ENCODE measurements at regions not wholly inside any gene's neighbourhood (a gene's known extent, or its start where the extent isn't known, plus 50 kb on each side); places are given as distances from the start of the nearest gene placed in this dataset.

DNA sequence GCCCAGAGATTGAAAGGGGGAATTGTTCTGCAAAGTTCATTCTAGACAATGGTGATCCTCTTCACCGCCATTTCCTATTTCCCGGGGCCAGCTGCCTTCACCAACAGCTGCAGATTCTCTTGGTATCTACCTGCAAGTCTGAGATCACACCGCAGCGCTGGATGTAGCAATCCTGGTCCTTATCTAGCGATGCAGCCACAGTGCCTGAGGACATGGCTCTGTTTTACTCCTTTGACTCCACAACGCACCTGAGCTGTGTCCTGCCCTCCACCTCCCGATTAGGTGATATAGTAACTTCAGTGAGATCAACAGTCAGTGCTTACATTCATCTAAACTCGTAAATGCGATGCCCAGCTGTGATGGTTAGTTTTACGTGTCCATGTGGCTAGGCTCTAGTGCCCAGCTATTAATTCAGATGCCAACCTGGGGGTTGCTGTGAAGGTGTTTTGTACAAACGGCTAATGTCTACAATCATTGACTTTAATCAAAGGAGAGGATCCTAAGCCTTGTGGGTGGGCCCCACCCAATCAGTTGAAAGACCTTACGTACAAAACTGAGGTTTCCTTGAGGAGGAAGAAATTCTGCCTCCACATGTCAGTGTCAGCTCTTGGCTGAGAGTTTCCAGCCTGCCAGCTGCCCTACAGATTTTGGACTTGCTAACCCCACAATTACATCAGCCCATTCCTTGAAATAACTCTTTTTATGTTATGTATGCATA is 189.8 kb downstream of the SH3BP4 start:
- DNase-seq (ENCODE audit: low read depth in 2 of 2): no peak

DNA sequence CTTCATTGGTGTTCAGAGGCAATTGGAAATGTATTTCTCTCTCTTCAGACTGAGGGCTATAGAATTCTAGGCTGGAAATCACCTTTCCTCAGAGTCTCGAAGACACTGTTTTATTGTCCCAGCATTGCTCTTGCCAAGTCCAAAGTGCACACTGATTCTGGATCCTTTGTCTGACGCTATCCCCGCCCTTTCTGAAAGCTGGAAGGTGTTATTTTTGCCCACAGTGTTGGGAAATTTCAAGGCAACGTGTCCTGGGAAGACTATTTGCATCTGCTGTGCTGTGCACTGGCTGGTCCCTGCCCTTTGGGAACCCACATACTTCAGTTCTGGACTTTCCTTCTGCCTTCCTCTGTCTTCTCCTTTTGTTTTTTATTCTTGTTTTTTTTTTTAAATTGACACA is 190.8 kb downstream of the SH3BP4 start:
- DNase-seq (ENCODE audit: low read depth in 2 of 2): no peak

DNA sequence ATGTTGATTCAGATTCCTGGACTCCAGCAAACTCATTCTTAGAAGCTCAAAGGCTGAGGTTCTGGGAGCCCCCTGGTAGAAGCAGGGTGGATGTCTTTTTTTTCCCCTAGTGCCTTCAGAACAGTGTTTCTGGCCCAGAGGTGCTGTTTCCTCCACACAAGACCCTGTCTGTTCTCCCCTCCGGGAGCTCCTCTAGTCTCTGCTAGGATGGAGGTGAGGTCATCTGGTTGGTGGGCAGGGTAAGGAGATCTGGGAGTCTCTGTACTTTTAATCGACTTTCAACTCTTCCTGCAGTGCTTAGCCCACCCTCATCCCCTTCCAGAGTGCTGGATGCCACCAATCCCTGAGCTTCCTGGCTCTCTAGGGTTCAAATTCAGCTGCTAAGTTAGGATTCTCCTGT is 192.0 kb downstream of the SH3BP4 start:
- no peak for DNase-seq (ENCODE audit: low read depth in 2 of 2)

DNA sequence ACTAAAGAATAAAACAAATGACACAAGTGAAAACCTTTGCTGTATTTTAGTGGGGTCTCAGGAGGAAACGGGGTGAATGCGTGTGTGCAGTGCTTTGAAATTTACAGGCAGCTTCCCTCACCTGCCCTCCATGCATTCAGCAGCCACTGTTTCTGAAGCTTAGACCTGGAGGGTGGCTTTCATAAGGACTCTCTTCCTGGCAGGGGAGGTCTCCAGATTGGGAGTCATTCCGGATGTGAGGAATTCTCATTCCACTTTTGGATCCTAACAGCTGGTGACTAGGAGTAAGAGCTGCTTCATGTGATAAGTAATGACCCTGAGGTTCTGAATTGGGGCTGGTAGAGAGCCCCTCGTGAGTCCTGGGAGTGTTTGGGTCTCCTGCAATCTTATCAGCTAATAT is 192.5 kb downstream of the SH3BP4 start:
- DNase-seq (ENCODE audit: low read depth in 2 of 2): no peak

DNA sequence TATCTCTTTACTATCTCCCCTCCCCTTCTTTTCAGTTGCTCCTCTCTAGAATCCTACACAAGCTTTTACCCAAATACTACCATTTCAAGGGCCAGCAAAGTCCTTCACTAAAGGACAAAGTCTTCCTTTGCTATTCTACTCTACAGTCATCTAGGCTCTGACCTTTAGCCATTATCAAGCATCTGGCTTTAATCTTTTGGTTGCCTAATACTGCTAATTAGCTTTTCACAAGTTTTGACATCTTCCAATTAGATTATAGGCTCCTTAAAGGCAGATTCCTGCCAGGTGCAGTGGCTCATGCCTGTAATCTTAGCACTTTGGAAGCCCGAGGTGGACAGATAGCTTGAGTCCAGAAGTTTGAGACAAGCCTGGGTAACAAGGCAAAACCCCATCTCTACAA is 194.4 kb downstream of the SH3BP4 start:
- no peak for DNase-seq (ENCODE audit: low read depth in 2 of 2)

DNA sequence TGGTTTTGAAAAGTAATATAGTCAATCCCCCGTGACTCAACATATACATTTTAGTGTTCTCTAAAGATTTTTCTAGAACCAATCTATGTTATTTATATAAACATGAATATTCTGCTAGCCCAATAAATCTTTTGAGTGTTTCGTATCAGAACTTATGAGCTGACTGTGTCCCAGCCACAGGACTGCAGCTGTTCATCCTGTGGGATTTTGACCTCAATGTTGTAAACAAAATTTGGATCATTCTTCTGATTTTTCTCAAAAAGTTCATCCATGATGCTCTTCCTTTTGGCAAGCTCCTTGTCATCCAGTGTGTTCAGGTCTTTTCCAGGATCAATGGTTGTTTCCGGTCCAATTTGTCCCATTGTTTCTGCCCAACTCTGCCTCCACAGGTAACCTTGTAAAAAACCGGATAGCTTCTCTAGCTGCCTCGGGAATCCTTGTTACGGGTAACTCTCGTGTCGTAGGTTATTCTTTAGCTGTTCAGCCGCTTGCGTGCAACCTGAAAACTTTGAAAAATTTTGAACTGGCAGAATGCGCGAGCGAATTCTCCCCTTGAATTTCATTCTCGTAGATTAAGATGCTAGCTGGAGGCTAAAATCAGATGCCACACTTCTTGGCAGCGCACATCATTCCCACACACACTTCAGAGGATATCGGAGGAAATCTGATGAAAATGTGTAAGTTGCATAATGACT is 195.2 kb downstream of the SH3BP4 start:
- no peak for DNase-seq (ENCODE audit: low read depth in 2 of 2)

DNA sequence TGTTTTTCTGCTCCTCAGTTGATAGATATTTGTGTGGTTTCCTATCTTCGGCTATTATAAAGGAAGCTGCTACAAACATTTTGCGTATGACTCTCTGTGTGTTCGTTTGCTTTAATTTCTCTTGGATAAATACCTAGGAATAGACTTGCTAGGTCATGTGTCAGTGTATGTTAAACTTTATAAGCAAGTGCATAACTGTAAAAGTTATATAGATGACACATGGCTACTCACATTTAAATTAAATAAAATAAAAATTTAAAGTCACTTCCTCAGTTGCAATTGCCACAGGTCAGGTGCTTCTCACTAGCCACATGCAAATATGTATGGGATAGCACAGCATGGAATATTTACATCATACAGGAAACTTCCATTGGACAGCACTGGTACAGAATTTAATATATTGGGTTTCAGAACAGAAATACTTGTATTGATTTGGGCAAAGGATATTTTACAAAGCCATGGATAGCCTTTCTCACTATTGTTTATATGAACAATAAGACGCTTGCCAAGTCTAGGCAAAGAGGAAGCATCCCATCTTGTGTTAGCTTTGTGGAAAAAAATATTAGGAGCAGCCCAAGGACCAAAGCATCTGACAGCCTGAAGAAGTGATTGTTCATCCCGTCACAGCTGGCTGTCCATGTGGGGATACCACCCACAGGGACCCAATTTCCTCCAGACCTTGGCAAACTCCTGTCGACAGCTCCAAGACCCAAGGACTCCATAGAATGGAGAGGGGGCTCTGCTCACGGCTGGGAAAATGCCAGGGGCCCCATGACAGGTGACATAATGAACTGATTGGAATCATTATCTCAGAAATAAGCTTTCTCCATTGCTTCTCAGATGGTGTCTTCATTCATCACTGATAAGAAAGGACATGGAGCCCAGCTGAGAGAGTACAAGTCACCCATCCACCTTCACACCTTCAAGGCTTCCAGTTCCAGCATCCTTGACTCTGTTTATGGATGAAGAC is 196.7 kb downstream of the SH3BP4 start:
- no peak for DNase-seq (ENCODE audit: low read depth in 2 of 2)

DNA sequence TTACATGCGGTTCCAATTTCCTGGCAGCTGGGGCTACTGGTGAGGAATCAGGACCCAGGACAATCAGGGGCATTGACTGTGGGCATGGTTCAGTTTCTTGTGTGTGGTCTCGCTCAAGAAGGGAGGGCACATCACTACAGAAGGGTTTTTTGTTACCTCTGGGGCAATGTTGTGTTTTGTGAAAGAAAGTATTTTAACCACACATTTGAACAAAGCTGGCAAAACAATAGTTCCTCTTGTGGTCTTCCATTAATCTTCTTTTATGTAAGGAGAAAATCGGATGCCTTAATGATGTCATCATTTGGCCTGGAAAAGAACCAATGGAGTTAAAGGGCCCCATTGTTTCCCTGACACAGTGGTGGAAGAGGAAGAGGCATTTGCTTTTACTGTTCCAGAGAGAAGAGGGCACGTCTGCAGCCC is 197.4 kb downstream of the SH3BP4 start:
- DNase-seq (ENCODE audit: low read depth in 2 of 2): no peak

DNA sequence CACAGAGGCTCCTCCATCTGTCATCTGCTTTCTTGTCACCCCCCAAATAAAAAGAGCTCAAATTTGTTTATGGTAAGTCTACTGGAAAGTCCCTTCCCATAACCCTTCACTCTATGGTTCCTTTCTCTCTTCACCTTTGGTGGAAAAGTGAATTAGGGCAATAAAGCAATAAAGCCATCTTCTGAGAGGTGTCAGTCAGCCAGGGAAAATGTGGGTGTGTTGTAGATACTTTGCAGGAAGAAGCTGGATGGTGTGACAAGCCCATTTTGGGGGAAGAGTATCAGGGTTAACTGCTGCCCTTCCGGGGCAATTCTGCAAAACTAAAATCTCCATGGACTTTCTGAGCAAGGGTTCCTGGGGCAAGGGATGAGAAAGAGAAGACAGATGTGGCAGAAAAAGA is 197.9 kb downstream of the SH3BP4 start:
- DNase-seq (ENCODE audit: low read depth in 2 of 2): no peak

DNA sequence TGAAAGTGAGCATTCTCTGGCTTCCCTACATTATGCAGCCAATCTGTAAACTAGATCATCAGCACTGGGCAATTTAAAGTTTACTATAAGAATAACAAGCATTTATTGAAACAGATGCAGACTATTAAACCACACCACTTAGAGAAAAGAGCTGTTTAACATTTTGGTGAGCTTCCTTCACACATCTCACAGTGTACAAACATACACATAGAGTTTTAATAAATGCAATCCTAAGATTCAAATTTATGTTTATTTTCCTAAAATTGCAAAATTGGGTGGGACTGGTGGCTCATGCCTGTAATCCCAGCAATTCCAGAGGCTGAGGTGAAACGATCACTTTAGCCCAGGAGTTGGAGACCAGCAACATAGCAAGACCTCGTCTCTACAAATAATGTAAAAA is 199.3 kb downstream of the SH3BP4 start:
- DNase-seq (ENCODE audit: low read depth in 2 of 2): no peak

DNA sequence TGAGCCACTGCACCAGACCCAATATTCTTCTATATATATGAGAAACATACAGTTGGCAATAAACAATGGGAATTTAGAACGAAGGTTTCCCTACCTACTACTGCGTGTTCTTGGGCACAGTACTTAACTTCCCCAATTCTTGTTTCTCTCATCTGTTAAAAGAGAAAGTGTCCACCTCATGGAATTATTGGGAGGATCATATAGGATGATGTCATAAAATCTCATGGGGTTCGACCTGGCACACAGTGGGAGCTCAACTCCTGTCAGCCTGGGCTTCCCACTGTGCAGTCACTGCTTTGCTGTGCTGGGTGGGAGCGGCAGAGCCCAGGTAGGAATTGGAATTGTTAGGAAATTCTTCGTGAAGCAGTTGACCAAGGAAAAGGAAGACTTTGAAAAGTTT is 203.3 kb downstream of the SH3BP4 start:
- DNase-seq (ENCODE audit: low read depth in 2 of 2): no peak

DNA sequence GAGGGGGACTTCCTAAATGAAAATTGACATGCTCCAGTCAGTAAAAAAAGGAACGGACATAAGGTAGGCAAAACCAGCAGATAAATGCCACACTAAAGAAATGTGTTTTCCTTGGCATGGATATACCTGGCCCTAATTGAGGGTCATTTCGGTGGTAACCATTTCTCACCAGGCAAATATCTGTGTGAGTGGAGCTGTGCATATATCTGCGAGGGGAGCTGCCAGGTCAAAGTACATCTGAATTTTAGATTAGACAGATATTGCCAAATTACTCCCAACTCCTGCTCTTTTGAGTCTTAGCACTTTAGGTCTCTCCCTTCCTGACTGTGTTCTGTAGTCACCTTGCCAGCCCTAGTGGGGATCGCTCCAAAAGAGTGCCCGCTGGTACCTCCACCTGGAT is 204.2 kb downstream of the SH3BP4 start:
- DNase-seq (ENCODE audit: low read depth in 2 of 2): no peak

DNA sequence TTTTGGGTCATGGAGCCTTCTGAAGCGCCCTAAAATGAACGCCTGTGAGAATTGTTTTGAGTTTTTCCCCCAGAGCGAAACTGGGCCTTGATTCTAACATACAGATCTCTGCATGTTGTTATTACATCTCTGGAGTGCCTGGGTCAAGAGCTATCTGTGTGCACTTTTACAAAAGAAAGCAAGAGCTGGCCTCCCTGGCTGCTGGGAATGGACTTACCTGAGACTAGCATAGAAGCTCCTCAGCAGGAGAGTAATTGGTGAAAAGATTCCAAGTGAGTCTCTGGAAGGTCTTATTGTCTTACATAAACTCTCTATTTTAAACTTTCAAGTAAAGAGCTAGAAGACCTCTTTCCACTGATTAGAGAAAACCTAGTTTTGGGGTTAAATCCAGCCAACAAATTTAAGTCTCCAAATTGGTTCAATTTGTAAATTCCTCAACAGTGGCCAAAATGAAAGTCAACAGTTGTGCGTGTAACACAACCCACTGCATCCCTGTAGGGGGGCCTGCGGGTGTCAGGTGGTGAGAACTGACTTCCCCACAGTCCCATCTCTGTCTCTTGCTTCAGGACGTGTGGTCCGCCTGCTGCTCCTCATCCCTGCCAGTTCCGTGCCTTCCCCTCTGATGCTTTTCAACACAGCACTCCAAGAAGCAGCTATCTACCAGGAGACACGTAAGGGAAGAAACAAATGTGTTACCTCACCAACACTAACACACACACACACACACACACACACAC is 206.1 kb downstream of the SH3BP4 start:
- no peak for DNase-seq (ENCODE audit: low read depth in 2 of 2)

DNA sequence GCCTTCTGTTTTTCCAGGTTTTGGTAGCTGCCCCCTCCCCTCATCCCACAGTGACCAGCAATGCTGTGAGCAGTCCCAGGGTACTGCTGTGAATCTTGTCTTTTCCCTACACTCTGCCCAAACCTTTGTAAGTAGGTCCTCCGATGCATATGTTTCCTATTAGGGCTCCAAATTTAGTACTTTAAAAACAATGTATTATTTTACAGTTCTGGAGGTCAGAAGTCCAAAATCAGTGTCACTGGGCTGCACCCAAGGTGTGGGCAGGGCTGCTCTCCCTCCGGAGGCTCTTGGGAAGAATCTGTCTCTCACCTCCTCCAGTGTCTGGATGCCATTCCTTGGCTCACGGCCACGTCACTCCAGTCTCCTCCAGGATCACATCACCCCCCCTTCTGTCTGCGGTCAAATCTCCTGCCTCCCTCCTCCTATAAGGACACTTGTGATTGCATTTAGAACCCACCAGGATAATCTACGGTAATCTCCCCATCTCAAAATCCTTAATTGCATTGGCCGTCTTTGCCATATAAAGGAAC is 208.5 kb downstream of the SH3BP4 start:
- DNase-seq (ENCODE audit: low read depth in 2 of 2): no peak

DNA sequence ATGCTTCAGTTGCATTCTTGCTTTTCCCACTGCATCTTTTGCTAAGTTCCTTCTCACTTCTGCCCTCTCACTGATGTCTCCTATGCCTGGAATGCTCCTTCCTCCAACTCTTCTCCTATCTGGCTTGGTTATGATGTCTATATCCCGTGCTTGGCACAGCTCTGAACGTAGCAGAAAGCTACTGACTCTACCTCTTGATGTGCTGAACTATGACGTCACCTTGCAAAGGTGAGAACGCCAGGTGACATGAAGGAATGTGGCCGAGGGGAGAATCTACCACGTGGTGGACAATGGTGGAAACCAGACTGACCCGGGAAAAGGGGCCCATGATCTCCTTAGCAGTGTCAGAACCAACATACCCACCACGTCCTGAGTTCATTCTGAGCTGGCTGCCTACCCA is 209.7 kb downstream of the SH3BP4 start:
- DNase-seq (ENCODE audit: low read depth in 2 of 2): no peak

DNA sequence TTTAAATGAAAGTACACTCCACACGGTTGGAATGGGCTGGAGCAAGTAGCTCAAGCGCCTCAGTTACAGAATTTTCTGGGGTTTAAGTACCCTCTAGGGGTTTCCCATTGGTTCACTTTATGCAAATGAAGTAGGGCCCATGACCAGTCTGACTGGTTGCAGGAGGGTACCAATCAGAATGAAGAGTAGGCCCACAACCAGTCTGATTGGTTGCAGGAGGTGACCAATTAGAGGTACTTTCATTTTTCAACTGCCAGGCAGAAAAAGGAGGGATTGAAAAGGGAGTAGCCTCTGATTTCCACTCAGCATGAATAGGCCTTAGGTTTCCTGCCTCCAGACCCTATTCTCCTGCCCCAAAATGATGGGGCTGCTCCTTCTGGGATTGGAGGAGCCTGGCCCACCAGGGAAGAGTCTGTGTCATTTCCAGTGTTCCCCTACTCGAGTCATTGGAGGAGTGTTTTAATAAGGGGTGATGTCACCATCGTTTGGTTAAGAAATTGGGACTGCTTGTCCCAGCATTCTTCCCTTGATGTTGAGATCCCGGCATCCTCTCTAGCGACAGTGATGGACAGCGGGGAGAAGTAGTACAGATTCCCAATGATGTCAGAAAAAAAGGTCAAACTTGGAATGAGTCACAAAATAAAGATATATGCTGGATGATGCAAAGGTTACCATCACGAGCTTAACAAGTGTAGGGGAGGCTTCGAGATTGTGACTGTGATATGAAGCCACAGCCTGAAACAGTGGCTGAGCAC is 210.4 kb downstream of the SH3BP4 start:
- no peak for DNase-seq (ENCODE audit: low read depth in 2 of 2)

DNA sequence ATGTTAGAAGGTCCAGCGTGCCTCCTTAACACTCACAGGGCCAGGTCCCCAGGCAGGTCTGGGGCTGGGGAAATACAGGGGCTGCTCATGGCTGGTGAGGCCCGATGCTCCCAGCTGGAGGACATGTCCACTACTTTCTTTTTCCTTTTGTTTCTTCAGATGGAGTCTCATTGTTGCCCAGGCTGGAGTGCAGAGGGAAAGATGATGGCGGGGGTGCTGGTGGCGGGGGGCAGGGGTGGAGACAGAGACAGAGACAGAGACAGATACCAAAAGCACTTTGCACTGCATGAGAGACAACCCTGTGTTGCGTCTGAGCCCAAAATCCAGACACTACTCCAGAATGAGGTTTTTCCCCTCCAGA is 211.0 kb downstream of the SH3BP4 start:
- DNase-seq (ENCODE audit: low read depth in 2 of 2): no peak

DNA sequence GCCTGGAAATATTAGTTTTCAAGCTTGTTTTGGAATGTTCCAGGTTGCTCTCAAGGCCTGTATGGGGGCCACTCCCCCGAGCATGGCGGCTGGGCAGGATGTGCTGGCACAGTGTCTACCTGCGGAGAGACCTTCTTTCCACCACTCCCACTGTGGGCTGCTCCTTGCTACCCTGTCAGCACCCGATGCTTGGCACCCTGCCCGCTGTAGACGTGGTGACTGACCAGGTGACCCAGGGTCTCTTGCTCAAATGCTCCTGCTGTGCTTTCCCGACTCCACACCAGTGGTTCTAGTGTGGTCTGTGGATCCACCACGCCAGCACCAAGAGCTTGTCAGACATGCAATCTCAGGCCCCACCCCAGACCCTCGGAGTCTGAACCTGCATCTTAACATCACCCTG is 213.3 kb downstream of the SH3BP4 start:
- DNase-seq (ENCODE audit: low read depth in 2 of 2): no peak

DNA sequence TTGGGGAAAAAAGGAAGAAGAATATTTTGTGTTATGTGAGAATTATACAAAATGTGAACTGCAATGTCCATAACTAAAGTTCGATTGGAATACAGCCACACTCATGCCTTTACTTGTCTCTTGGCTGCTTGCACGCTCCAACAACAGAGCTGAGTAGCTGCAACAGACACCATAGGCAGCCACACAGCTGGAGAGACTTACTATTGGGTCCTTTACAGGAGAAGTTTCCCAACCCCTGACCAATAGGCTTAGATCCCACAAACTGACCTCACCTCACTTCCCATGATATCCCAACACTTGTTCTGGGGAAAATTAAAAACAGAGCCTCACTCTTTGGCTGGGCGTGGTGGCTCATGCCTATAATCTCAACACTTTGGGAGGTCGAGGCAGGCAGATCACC is 213.8 kb downstream of the SH3BP4 start:
- no peak for DNase-seq (ENCODE audit: low read depth in 2 of 2)

DNA sequence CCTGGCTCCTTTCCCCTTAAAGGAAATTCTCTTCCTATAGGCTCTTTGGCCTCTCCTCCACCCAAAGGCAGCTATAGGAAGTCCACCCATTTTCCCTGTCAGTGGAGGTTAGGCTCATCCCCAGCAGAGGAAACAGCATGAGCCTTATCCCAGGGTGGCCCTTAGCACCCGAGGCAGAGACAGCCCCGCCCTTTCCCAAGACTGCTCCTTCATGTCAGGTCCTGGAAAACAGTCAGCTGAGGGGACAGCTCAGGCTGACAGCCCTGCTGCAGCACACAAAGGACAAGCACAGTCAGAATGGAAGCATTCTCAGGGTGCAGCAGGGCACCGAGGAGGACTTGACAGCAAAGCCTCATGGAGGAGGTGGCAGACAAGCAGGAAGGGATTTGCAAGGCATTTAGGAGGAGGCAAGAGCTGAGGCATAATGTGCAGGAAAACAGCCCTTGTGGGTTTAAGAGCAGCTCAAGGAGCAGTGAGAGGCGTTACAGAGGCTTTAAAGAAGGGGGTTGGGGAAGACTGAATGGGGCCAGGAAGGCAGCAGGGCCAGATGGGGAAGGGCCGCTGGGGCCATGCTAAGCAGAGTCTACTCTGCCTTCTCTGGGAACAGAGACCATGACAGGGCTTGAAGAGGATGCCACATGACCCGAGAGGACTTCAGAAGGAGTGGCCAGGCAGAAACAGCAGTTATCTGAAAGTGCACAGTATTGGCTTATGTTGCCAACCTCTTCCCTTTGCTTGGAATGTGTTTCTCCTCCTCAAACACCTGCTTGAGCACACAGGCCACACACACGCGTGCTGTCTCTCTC is 216.6 kb downstream of the SH3BP4 start:
- DNase-seq (ENCODE audit: low read depth in 2 of 2): no peak
